SU-DHL-6 (cell line): ENCODE measurements at regions not wholly inside any gene's neighbourhood (a gene's known extent, or its start where the extent isn't known, plus 50 kb on each side); places are given as distances from the start of the nearest gene placed in this dataset.

Experiments
- H2AFZ ChIP-seq: fragments of 200-600 bp; sonication (generic); 2 replicates; pipeline ENCODE4 v1.6.1; 2014; ENCODE audit warnings: low read depth, mild to moderate bottlenecking, moderate library complexity, mixed read lengths, antibody characterized with exemption, low read length; ENCODE audit not compliant: severe bottlenecking
- H3F3A ChIP-seq: fragments of 200-600 bp; shearing (Covaris generic); 2 replicates; pipeline ENCODE4 v1.6.0; 2016; ENCODE audit warnings: antibody characterized with exemption, mild to moderate bottlenecking; ENCODE audit not compliant: insufficient read depth
- H3K27ac ChIP-seq: fragments of 200-600 bp; sonication (generic); 2 replicates; pipeline ENCODE4 v1.5.1; 2016; ENCODE audit warnings: low read depth, mild to moderate bottlenecking, low read length, moderate library complexity, mixed read lengths
- H3K27me3 ChIP-seq: fragments of 200-600 bp; sonication (generic), shearing (Covaris generic); 2 replicates; pipeline ENCODE4 v1.6.0; 2014; ENCODE audit warnings: mild to moderate bottlenecking, low read length
- H3K36me3 ChIP-seq: fragments of 200-600 bp; sonication (generic); 2 replicates; pipeline ENCODE4 v1.6.1; 2014; ENCODE audit warnings: mild to moderate bottlenecking, low read length, mixed read lengths
- H3K4me2 ChIP-seq: fragments of 300-600, 200-600 bp; shearing (Covaris generic), sonication (generic); 2 replicates; pipeline ENCODE4 v1.6.0; 2014; ENCODE audit warnings: low read length, low read depth, mild to moderate bottlenecking; ENCODE audit not compliant: poor library complexity, severe bottlenecking
- H3K4me3 ChIP-seq: fragments of 200-600 bp; sonication (generic); 2 replicates; pipeline ENCODE4 v1.5.1; 2014; ENCODE audit warnings: antibody characterized with exemption, low read length, mild to moderate bottlenecking, mixed read lengths; ENCODE audit not compliant: insufficient read depth, poor library complexity, severe bottlenecking
- H3K79me2 ChIP-seq: fragments of 200-600 bp; sonication (generic); 2 replicates; pipeline ENCODE4 v1.6.1; 2014; ENCODE audit warnings: mild to moderate bottlenecking, low read length, moderate library complexity; ENCODE audit not compliant: insufficient read depth
- H3K9ac ChIP-seq: fragments of 200-600 bp; sonication (generic); 2 replicates; pipeline ENCODE4 v1.7.0; 2014; ENCODE audit warnings: mild to moderate bottlenecking, low read length
- H3K9me2 ChIP-seq: fragments of 200-600 bp; sonication (generic); replicated peaks from 2 replicates; pipeline ENCODE4 v1.6.1; 2014; ENCODE audit warnings: low read length; ENCODE audit not compliant: insufficient read depth
- H3K9me3 ChIP-seq: fragments of 200-600 bp; sonication (generic); 2 replicates; pipeline ENCODE4 v1.6.1; 2014; ENCODE audit warnings: low read length, mixed read lengths; ENCODE audit not compliant: insufficient read depth
- H4K20me1 ChIP-seq: fragments of 200-600 bp; sonication (generic); 2 replicates; pipeline ENCODE4 v1.6.1; 2014; ENCODE audit warnings: low read depth, mild to moderate bottlenecking, antibody characterized with exemption, low read length, moderate library complexity, mixed read lengths
- CTCF ChIP-seq: fragments of 200-600 bp; sonication (generic); IDR thresholded peaks from one replicate; pipeline ENCODE4 v1.5.1; 2017; ENCODE audit warnings: antibody characterized with exemption, mild to moderate bottlenecking, low read length, moderate library complexity; ENCODE audit not compliant: insufficient read depth, poor library complexity, severe bottlenecking
- EZH2phosphoT487 ChIP-seq: fragments of 200-600 bp; sonication (generic), shearing (Covaris generic); conservative IDR thresholded peaks from 2 replicates; pipeline ENCODE4 v1.6.1; 2018; ENCODE audit warnings: mild to moderate bottlenecking, antibody characterized with exemption, low read length, moderate library complexity, mixed read lengths

GRCh38 chr11:119910650-119911049 lies 181.7 kb upstream of the NECTIN1 start:
- H3F3A ChIP-seq: no peaks in the 10 kb centered on the region
- no peak overlapping the region for H3K27ac ChIP-seq
- H3K4me2 ChIP-seq: no peak overlapping the region
- no peaks in the 10 kb centered on the region for H3K27me3 ChIP-seq
- H4K20me1 ChIP-seq: no peaks in the 10 kb centered on the region
- no peak overlapping the region for H3K4me3 ChIP-seq
- H3K36me3 ChIP-seq: no peaks in the 10 kb centered on the region
- no peak for TF ChIP-seq CTCF
- no peak for TF ChIP-seq EZH2phosphoT487
- no peak overlapping the region for H2AFZ ChIP-seq
- no peaks in the 10 kb centered on the region for H3K79me2 ChIP-seq
- no peaks in the 10 kb centered on the region for H3K9me3 ChIP-seq
- no peak overlapping the region for H3K9ac ChIP-seq
- no peaks in the 10 kb centered on the region for H3K9me2 ChIP-seq

GRCh38 chr11:119910051-119910450 lies 181.1 kb upstream of the NECTIN1 start:
- TF ChIP-seq CTCF: no peak
- TF ChIP-seq EZH2phosphoT487: no peak
- no peak overlapping the region for H2AFZ ChIP-seq

GRCh38 chr11:119909495-119909894 lies 180.5 kb upstream of the NECTIN1 start:
- no peaks in the 10 kb centered on the region for H3F3A ChIP-seq
- no peaks in the 10 kb centered on the region for H4K20me1 ChIP-seq
- no peak overlapping the region for H2AFZ ChIP-seq
- no peak overlapping the region for H3K4me2 ChIP-seq
- H3K27me3 ChIP-seq: no peaks in the 10 kb centered on the region
- H3K9me3 ChIP-seq: no peaks in the 10 kb centered on the region
- H3K9ac ChIP-seq: no peak overlapping the region
- H3K4me3 ChIP-seq: no peak overlapping the region
- no peaks in the 10 kb centered on the region for H3K79me2 ChIP-seq
- H3K36me3 ChIP-seq: no peaks in the 10 kb centered on the region
- TF ChIP-seq CTCF (no peak), EZH2phosphoT487 (no peak)
- no peaks in the 10 kb centered on the region for H3K9me2 ChIP-seq
- no peak overlapping the region for H3K27ac ChIP-seq

More at GRCh38 chr11:119910051-119910450, 181.1 kb upstream of the NECTIN1 start:
- Histone ChIP-seq H3F3A (no peaks in the 10 kb centered on the region), H3K9ac (no peak overlapping the region), H3K79me2 (no peaks in the 10 kb centered on the region), H3K4me2 (no peak overlapping the region), H3K36me3 (no peaks in the 10 kb centered on the region), H3K4me3 (no peak overlapping the region), H3K9me2 (no peaks in the 10 kb centered on the region), H3K27me3 (no peaks in the 10 kb centered on the region), H3K9me3 (no peaks in the 10 kb centered on the region), H3K27ac (no peak overlapping the region), H4K20me1 (no peaks in the 10 kb centered on the region)

- Histone ChIP-seq H3K9ac (no peak overlapping the region), H3F3A (no peaks in the 10 kb centered on the region), H3K9me3 (no peaks in the 10 kb centered on the region), H3K27me3 (no peaks in the 10 kb centered on the region), H3K79me2 (no peaks in the 10 kb centered on the region), H4K20me1 (no peaks in the 10 kb centered on the region), H3K4me3 (no peak overlapping the region), H3K9me2 (no peaks in the 10 kb centered on the region), H3K27ac (no peak overlapping the region), H2AFZ (no peak overlapping the region), H3K4me2 (no peak overlapping the region), H3K36me3 (no peaks in the 10 kb centered on the region)
- TF ChIP-seq EZH2phosphoT487 (no peak), CTCF (no peak)
Observed at GRCh38 chr11:119909077-119909476, 180.1 kb upstream of the NECTIN1 start.
